KBM-7 (cell line): ENCODE measurements at regions not wholly inside any gene's neighbourhood (a gene's known extent, or its start where the extent isn't known, plus 50 kb on each side); places are given as distances from the start of the nearest gene placed in this dataset.

Experiments
- DNase-seq: peaks from one replicate; pipeline ENCODE4 v3.0.0-alpha.2; 2015
- in situ Hi-C: fragments of 300-500 bp; cut with MboI; formaldehyde crosslinking; loops from 2 replicates; pipeline ENCODE4 v1.14.3; 2020; ENCODE audit warnings: low sequenced_read_pairs, low pct_unique_long_range_greater_than_20kb, mixed read lengths

DNA sequence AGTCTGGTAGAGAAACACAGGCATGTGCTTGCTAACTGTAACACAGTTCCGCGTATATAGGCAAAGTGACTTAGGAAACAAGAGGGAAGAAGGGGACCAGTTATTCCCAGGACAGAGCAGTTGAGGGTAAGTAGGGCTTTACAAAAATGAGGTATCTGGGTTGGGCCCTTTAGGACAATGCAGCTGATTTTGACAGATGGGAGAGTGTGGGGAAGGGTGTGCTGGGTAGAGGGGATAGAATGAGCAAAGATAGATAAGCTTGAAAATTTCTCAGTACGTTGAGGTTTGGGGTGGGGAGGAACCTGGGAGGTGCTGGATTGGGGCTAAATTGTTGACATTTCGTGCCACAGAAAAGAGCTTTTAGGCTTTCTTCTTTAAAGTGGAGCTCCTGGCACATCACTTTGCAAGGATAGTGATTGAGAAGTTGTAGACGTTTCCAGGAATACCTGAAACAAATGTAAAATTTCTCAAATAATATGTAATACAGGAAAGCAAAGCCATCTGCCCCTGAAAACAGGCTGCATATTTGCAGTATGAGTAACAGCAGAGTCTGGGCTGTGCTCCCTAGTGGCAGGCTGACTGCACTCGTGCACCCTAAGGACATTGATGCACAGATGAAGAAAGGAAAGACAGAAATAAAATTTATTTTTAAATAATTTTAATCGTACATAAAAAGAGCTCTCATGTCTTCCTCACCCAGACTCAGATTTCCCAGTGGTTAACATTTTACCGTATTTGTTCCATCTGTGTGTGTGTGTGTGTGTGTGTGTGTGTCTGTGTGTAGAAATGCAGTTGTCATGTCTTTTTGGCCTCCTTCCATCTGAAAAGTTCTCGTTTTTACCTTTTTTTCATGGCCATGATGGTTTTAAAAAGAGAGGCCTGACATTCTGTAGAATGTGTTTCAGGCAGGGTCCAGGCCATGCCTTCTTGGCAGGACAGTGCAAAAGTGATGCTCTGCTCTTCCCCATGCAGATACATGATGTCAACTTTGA is 144.9 kb upstream of the DMRT1 start:
- no peak for DNase-seq
- in situ Hi-C loops = no loop called here

DNA sequence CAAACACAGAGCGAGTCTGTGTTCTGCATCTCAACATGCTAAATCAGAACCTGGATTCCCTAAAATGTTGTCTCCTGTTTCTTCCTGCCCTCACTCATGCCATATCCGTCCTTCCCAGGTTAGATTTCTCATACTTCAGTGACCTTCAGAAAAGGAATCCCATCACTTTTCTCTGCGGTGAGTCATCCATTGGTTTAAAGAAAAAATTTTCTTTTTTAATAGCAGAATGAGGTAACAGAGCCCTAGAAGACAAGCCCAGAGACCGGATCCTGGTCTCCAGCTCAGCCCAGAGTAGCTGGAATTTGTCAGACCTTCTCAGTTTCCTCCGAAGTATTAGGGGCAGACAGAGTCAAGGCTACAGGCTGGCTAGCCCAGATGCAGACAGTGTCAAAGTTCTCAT is 143.2 kb upstream of the DMRT1 start:
- in situ Hi-C loops = no loop called here
- DNase-seq = no peak

DNA sequence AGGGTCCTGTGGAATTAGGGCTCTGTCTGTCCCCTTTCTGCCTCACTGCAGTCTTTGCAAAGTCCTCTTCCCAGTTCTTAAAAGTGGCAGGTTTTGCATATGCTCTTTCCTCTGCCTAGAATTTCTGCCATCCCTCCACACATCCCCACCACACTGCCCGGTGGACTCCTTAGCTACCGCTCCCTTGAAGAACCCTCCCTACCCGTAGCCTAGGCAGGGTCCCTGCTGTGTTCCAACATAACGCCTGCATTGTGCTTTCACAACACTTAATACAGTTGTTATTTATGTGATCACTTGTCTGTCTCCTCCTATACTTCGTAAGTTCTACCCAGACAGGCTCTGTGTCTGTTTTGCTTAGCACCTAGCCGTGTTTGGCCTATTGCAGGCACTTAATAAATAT is 142.5 kb upstream of the DMRT1 start:
- DNase-seq = no peak
- in situ Hi-C loops = no loop called here

DNA sequence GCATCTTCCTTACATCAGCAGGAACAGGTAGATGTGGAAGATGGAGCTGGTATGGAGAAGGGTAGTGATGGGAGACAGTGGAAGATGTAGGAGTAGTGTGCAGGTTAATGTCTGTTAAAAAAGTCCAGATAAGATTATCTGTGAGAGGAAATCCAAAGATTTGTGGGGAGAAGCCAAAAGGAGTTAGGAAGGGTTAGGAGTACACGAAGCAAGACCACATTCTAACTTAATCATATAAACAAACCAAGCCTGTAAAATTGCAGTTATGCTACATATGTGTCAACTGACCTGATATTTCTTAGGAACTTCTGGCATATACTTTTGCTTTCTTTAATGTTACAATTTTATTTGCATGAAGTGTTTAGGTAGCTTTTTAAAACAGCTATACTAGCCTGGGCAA is 142.1 kb upstream of the DMRT1 start:
- in situ Hi-C loops = no loop called here
- DNase-seq = no peak

DNA sequence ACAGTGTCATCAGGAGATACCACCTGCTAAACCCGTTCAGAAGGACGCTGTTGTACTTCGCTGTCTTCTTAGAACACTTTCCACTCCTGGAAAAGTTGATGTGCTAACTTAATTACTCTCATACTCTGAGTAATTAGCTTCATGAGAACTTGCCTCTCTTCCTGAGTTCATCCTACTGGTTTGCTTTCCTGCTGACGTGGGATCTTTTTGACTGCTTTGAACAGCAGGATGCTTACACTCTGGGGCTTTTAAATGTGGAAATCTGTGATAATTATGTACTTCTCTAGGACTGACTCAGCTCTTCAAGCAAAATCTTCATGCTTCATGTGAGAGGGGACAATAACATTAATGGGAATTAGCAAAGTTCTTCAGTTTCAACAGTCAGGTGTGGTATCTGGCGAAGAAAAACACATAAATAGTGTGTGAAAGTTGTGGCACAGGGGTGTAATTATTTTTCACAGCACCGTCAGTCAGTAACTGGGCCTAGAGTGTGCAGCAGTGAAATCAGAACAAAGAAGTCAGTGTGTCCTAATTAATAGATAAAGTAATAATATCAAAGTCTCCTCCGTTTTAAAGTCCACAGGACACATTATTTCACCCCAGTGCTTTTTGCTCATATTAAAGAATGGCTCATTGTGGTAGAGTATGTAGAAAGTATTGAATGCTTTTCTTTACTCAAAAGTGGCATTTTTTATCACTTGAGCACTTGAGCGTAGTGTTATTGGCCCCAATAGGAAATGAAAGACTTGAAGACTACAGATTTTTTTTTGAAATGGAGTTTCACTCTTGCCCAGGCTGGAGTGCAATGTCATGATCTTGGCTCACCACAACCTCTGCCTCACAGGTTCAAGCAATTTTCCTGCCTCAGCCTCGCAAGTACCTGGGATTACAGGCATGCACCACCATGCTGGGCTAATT is 140.9 kb upstream of the DMRT1 start:
- in situ Hi-C loops = no loop called here
- no peak for DNase-seq

DNA sequence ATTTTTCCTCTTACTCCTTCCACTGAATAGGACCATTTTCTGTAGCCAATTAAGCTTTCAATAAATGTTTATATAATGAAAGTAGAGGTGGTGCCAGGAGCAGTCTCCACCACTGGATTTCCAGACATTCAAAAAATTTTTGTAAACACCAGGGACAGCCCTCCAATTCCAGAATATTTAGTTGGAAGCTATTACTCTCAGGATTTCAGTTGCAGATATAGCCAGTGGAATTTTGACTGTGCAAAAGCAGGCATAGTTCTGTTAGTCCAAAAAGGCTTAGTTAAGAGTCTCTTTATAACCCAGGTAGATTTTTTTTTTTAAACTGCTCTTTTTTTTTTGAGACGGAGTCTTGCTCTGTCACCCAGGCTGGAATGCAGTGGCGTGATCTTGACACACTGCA is 138.1 kb upstream of the DMRT1 start:
- no peak for DNase-seq
- in situ Hi-C loops = no loop called here

DNA sequence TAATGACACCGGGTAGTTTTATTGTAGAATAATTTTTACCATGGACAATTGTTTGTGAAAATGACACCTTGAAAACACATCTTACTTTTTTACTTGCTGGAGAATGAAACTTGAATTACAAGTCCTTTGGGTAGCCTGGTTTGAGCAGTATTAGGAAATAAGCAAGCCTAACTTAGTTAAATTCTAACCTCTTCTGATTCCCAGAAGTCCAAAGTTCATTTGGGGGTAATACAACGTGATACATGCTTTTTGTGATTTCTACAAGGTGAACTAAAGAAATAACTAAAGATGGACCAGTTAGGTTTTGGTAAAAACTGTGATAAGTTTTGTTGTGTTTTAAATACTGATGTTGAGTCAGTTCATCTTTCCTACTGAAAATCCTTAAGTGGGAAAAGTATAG is 135.4 kb upstream of the DMRT1 start:
- DNase-seq = no peak
- in situ Hi-C loops = no loop called here

DNA sequence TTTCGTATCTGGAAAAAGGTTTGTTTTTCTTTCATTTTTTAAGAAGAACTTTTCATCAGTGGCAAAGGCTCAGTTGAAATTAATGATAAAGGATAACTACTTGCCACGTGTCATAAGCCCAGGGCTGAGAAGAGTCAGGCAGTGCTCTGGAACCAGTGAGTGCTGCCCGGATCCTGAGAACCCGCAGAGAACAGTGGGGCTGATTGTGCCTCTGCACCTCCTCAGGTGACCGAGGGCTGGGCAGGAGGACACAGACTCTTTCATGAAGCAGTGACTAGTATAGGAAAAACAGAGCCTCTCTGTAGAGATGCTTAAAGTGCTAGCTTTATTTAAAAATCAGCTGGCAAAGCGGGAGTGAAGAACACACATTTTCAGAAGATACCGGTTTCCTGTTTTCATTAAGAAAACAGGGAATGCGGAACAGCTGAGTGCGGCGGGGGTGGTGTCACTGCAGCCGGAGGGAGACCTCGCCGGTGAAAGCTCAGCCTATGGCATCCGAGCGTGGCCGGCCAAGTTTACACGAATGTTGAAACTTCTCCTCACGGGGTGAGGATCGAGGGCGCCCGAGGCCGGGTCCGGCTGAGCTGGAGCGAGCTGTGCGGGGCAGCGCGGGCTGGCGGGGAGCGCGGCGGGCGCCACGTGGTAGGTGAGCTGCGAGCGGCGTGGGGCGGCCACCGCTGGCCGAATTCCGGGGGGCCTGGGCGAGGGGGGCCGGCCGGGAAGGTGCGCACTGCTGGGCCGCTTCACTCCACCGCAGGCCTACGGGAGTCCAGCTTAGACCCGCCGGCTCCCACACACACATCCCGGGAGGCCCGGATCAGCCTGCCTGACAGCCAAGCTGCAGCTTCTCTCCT is 134.7 kb upstream of the DMRT1 start:
- in situ Hi-C loops = no loop called here
- peak; percentile 80 for DNase-seq

DNA sequence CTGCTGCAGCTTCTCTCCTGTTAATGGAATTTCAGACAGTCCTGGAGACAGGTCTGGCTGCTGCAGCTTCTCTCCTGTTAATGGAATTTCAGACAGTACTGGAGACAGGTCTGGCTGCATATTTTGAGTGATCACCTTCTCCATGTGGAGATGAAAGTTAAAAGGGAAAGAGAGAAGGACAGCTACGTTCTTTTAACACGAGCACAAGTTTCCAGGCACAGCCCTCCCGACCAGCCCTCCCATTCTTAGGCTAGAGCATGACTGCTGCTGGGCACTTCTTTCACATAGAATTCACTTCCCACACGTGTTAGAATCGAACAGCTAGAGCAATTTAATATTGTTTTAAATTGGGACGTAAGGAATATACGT is 133.3 kb upstream of the DMRT1 start:
- in situ Hi-C loops = no loop called here
- peak; percentile 43 for DNase-seq

DNA sequence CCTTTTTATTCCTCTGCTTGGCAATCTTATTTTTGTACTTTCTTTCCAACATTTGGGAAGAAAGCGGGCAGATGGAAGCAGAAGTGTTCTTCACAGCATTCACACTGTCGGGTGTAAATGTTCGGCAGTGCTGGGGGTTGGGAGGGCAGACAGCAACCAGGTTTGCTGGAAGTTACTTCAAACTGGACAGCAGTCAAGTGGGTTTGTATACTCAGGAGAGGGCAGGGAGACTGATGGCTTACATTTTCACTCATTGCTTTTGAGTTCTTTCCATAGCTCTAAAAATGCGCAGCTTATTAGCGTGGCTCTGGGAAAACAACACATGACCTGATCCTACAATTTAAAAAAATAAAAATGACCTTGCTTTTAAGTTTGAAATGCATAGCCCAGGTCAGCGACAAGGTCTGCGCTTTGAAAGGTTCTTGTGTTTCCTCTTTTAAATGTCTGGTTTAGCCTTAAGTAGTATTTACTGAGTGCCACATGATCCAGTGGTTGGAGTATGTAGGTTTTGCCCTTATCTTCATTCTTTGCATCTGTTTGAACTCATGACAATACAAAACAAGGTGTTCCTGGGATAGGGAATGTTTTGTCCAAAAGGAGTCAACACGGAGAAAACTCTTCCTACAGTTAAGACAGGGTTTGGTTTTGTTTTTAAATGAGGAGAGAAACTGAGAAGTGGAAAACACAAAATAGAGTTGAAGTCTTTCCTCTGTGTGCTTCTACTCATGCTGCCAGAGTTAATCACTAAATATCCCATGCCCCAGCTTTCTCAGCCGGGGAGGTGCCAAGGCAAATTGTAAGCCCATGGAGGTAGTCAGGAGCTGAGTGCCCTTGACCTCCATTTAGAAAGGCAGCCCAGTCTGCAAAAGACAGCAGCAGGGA is 132.7 kb upstream of the DMRT1 start:
- peak; percentile 57 for DNase-seq
- in situ Hi-C loops = no loop called here

DNA sequence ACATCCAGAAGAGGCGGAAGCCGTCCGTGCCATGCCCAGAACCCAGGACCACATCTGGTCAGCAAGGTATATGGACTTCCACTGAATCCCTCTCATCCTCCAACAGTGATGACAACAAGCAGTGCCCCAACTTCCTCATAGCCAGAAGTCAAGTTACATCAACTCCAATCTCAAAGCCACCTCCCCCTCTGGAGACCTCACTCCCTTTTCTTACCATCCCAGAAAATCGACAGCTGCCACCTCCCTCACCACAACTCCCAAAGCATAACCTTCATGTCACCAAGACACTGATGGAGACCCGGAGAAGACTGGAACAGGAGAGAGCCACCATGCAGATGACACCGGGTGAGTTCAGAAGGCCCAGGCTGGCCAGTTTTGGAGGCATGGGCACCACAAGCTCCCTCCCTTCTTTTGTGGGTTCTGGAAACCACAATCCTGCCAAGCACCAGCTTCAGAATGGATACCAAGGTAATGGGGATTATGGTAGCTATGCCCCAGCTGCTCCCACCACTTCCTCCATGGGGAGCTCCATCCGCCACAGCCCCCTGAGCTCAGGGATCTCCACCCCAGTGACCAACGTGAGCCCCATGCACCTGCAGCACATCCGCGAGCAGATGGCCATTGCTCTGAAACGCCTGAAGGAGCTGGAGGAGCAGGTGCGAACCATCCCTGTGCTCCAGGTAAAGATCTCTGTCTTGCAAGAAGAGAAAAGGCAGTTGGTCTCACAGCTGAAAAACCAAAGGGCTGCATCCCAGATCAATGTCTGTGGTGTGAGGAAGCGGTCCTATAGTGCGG is 130.3 kb upstream of the DMRT1 start:
- peak; percentile 5 for DNase-seq
- in situ Hi-C loops = no loop called here

DNA sequence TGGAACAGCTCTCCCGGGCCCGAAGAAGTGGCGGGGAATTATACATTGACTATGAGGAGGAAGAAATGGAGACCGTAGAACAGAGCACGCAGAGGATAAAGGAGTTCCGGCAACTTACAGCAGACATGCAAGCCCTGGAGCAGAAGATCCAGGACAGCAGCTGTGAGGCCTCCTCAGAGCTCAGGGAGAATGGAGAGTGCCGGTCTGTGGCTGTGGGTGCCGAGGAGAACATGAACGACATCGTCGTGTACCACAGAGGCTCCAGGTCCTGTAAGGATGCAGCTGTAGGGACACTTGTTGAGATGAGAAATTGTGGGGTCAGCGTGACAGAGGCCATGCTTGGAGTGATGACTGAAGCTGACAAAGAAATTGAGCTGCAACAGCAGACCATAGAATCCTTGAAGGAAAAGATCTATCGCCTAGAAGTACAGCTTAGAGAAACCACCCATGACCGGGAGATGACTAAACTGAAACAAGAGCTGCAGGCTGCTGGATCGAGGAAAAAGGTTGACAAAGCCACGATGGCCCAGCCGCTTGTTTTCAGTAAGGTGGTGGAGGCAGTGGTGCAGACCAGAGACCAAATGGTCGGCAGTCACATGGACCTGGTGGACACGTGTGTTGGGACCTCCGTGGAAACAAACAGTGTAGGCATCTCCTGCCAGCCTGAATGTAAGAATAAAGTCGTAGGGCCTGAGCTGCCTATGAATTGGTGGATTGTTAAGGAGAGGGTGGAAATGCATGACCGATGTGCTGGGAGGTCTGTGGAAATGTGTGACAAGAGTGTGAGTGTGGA is 129.5 kb upstream of the DMRT1 start:
- DNase-seq = no peak
- in situ Hi-C loops = no loop called here

DNA sequence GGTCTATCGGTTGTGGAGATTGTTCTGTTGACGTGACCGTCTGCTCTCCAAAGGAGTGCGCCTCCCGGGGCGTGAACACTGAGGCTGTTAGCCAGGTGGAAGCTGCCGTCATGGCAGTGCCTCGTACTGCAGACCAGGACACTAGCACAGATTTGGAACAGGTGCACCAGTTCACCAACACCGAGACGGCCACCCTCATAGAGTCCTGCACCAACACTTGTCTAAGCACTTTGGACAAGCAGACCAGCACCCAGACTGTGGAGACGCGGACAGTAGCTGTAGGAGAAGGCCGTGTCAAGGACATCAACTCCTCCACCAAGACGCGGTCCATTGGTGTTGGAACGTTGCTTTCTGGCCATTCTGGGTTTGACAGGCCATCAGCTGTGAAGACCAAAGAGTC is 128.9 kb upstream of the DMRT1 start:
- in situ Hi-C loops = no loop called here
- no peak for DNase-seq

DNA sequence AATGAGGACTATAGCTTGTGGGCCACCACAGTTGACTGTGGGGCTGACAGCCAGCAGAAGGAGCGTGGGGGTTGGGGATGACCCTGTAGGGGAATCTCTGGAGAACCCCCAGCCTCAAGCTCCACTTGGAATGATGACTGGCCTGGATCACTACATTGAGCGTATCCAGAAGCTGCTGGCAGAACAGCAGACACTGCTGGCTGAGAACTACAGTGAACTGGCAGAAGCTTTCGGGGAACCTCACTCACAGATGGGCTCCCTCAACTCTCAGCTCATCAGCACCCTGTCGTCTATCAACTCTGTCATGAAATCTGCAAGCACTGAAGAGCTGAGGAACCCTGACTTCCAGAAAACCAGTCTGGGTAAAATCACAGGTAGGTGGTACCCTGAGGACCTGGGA is 128.4 kb upstream of the DMRT1 start:
- DNase-seq = no peak
- in situ Hi-C loops = no loop called here

DNA sequence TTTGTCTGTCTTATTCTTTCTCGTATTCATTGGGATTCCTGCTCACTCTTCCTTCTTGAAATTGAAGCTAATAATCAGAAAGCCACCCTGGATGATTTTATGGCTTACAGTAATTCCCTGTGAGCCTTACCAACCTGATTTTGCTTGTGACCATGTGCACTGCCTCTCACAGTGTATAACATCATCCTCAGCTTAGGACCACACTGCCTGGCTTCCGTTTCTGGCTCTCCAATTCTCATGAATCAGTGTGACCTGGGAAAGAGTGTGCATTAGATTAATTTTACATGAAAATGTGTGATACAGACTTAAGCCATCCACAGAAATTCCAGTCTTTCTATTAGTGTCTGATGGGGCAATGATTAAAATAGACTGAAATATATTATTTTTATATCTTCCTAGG is 126.8 kb upstream of the DMRT1 start:
- in situ Hi-C loops = no loop called here

DNA sequence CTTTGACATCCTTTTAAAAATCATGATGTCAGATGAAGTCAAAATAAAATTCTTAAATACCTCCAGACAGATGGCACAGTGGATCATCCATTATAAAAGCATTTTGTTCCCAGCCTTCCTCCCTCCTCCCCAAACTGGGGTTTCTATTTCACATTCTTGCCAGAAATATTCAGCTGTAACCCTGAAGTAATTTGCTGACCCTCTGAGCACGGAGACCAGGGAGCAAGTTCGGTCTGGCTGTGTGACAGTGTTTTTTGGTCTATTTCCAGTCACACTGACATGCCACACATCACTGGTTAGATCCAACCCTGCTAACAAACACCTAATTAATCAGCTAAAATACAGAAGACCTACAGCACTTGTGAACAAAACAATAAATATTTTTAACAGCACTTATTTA is 126.2 kb upstream of the DMRT1 start:
- in situ Hi-C loops = no loop called here
- no peak for DNase-seq

More for the DNA sequence above, 126.8 kb upstream of the DMRT1 start:
- no peak for DNase-seq
